Neural crest cell (in vitro differentiated cells): ENCODE measurements at regions not wholly inside any gene's neighbourhood (a gene's known extent, or its start where the extent isn't known, plus 50 kb on each side); places are given as distances from the start of the nearest gene placed in this dataset.

ENCODE experiments used
- DNase-seq: peaks from one replicate; pipeline ENCODE4 v3.0.0; 2021; ENCODE audit warnings: low read depth, mixed read lengths, low spot score
- H3K27ac Mint-ChIP-seq: one replicate; pipeline ENCODE4 v1.8.0; 2021; ENCODE audit warnings: mild to moderate bottlenecking, mixed read lengths; ENCODE audit not compliant: unreplicated experiment
- H3K27me3 Mint-ChIP-seq: 2 replicates; pipeline ENCODE4 v1.8.0; 2021; ENCODE audit warnings: low read depth, mild to moderate bottlenecking, mixed read lengths
- H3K36me3 Mint-ChIP-seq: 2 replicates; pipeline ENCODE4 v1.8.0; 2021; ENCODE audit warnings: low read depth, mild to moderate bottlenecking, mixed read lengths
- H3K4me1 Mint-ChIP-seq: 2 replicates; pipeline ENCODE4 v1.8.0; 2021; ENCODE audit warnings: mixed read lengths
- H3K4me3 Mint-ChIP-seq: one replicate; pipeline ENCODE4 v1.8.0; 2021; ENCODE audit warnings: mild to moderate bottlenecking, mixed read lengths
- H3K9me3 Mint-ChIP-seq: 2 replicates; pipeline ENCODE4 v1.8.0; 2021; ENCODE audit warnings: mixed read lengths
- TF ChIP-seq, protein P1 (sequence below): fragments of 200-600 bp; sonication (generic); conservative IDR thresholded peaks from 2 replicates; pipeline ENCODE4 v1.5.0; 2021; ENCODE audit warnings: antibody characterized with exemption, mild to moderate bottlenecking

DNA sequence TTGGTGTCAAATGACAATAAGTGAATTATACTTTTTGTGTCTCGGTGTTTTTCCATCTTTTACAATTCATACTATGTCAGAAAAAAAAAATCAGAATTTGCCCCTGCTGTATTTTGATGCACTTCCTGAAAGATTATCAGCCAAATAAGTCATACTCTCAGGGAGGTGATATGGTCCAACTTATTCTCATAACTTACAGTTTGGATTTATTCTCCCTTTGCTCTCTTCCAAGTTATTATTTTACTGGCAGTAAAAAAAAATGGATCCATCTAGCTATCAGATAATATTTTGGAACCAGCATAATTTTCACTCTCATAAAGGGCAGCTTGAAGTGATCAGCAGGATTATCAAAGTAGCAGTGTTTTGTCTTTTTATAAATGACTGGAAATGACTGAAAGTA lies 337.1 kb downstream of the BMPER start:
- no peaks in the 10 kb centered on the region for H3K27me3 Mint-ChIP-seq
- no peaks in the 10 kb centered on the region for H3K4me1 Mint-ChIP-seq
- no peak overlapping the region for H3K4me3 Mint-ChIP-seq

DNA sequence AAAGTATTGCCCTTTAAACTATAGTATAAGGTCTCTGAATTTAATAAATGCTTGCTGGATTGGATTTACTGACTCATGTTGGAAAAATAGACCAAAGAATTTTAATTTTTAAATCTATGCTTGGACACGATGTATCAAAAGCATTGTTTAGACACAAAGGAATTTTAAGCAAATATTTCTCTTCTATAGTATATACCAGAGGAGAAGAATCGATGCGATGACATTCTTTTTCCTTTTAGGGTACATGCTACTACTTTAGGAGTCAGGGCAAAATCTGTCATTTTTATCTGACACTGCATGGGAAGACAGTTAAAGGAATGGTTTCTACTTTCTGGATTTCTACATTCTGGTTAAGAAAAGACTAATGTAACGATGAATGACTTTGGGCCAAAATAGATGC lies 339.9 kb downstream of the BMPER start:
- Mint-ChIP-seq H3K36me3 (no peaks in the 10 kb centered on the region), H3K27ac (no peak overlapping the region), H3K4me3 (no peak overlapping the region), H3K4me1 (no peaks in the 10 kb centered on the region), H3K27me3 (no peaks in the 10 kb centered on the region), H3K9me3 (no peaks in the 10 kb centered on the region)
- DNase-seq = no peak
- TF ChIP-seq, protein P1, sequence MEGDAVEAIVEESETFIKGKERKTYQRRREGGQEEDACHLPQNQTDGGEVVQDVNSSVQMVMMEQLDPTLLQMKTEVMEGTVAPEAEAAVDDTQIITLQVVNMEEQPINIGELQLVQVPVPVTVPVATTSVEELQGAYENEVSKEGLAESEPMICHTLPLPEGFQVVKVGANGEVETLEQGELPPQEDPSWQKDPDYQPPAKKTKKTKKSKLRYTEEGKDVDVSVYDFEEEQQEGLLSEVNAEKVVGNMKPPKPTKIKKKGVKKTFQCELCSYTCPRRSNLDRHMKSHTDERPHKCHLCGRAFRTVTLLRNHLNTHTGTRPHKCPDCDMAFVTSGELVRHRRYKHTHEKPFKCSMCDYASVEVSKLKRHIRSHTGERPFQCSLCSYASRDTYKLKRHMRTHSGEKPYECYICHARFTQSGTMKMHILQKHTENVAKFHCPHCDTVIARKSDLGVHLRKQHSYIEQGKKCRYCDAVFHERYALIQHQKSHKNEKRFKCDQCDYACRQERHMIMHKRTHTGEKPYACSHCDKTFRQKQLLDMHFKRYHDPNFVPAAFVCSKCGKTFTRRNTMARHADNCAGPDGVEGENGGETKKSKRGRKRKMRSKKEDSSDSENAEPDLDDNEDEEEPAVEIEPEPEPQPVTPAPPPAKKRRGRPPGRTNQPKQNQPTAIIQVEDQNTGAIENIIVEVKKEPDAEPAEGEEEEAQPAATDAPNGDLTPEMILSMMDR = no peak

More for the DNA sequence above, 337.1 kb downstream of the BMPER start:
- no peak overlapping the region for H3K27ac Mint-ChIP-seq
- TF ChIP-seq, protein P1 = no peak
- no peaks in the 10 kb centered on the region for H3K9me3 Mint-ChIP-seq
- DNase-seq = no peak
- H3K36me3 Mint-ChIP-seq = no peaks in the 10 kb centered on the region

- TF ChIP-seq, protein P1 = no peak
- DNase-seq = no peak
- no peak overlapping the region for H3K27ac Mint-ChIP-seq
- H3K36me3 Mint-ChIP-seq = no peaks in the 10 kb centered on the region
- H3K9me3 Mint-ChIP-seq = no peaks in the 10 kb centered on the region
- no peak overlapping the region for H3K4me3 Mint-ChIP-seq
- H3K4me1 Mint-ChIP-seq = no peaks in the 10 kb centered on the region
- H3K27me3 Mint-ChIP-seq = no peaks in the 10 kb centered on the region
Measured at GRCh38 chr7:34247468-34247867, 342.1 kb downstream of the BMPER start.

- H3K4me1 Mint-ChIP-seq = no peaks in the 10 kb centered on the region
- H3K36me3 Mint-ChIP-seq = no peaks in the 10 kb centered on the region
- DNase-seq = no peak
- H3K27ac Mint-ChIP-seq = no peak overlapping the region
- H3K27me3 Mint-ChIP-seq = no peaks in the 10 kb centered on the region
- no peak overlapping the region for H3K4me3 Mint-ChIP-seq
- TF ChIP-seq, protein P1 = no peak
- H3K9me3 Mint-ChIP-seq = no peaks in the 10 kb centered on the region
Measured at GRCh38 chr7:34249192-34249591, 343.9 kb downstream of the BMPER start.

GRCh38 chr7:34260279-34260678 lies 354.9 kb downstream of the BMPER start:
- Mint-ChIP-seq H3K36me3 (no peaks in the 10 kb centered on the region), H3K27ac (no peak overlapping the region), H3K9me3 (peaks cover 6% of the 10 kb centered on the region), H3K4me3 (no peak overlapping the region), H3K27me3 (no peaks in the 10 kb centered on the region), H3K4me1 (no peaks in the 10 kb centered on the region)
- TF ChIP-seq, protein P1 = no peak
- no peak for DNase-seq

- Mint-ChIP-seq H3K4me3 (no peak overlapping the region), H3K36me3 (no peaks in the 10 kb centered on the region), H3K4me1 (no peaks in the 10 kb centered on the region), H3K27ac (no peak overlapping the region), H3K27me3 (no peaks in the 10 kb centered on the region), H3K9me3 (peaks cover 6% of the 10 kb centered on the region)
- TF ChIP-seq, protein P1 = no peak
- DNase-seq = no peak
Measured at GRCh38 chr7:34263168-34263567, 357.8 kb downstream of the BMPER start.
